ENCODE measurements at regions not wholly inside any gene's neighbourhood (a gene's known extent, or its start where the extent isn't known, plus 50 kb on each side); places are given as distances from the start of the nearest gene placed in this dataset.
"Not testable (repeated sequence)": the region's sequence is repeated elsewhere in the genome, so short reads cannot be mapped to it uniquely, and the experiment has no call there.

DNA sequence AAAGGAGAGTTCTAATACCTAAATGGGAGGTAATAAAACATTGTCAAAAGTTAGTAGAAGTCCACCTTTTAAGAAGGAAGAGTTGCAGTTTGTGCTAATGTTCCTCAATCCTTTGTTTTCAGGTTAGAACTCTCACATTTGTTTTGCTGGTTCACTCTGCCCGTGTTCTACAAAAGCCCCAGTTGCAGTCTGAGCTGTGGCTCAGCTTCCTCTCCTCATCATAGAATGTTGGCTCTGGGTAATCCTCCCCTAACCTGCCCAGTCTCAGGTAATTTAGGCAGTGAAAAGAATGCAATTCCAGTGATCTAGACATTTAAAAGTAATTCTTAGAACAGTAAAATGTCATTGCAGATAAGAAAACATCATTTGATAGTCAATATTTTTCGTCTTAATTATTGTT, 1410.4 kb upstream of the ZEB2 start:
- no peak for FAIRE-seq

- no peak for FAIRE-seq
These were observed 1407.4 kb upstream of the ZEB2 start for GRCh38 chr2:145927131-145927950.

DNA sequence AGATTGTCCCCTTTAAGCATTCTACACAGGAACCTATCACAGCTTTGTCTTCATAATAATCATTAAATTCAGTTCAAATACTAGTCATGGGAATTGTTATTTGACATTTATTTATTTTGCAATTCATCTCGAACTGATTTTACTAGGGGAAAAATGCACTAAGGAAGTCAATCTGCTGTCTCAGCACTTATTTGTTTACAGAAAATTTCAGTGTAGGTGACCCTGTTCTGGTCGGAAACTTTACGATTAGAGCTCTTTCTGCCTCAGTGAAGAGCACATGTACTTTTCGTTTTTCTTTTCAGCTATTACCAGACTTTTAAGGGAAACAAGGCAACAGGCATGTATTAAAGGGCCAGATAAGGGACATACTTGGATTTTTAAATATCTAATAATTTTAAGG, 1405.7 kb upstream of the ZEB2 start:
- no peak for FAIRE-seq

DNA sequence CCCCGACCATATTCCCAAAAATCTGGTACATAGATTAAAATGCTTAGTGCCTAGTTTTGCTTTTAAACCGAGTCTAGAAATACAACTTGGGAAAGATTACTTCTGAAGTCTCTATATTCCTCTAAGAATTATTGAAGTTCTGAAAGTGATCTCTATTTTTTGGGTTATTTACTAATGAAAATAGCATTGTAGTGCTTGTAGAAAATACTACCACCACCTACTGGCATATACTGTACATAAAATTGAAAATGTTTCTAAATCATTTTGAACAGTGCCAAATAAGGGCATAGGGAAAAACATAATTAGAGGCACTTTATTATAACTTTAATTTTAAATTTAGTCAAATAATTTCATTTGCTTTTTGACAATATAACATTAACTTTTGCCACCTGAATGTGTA, 1399.6 kb upstream of the ZEB2 start:
- FAIRE-seq: no peak

DNA sequence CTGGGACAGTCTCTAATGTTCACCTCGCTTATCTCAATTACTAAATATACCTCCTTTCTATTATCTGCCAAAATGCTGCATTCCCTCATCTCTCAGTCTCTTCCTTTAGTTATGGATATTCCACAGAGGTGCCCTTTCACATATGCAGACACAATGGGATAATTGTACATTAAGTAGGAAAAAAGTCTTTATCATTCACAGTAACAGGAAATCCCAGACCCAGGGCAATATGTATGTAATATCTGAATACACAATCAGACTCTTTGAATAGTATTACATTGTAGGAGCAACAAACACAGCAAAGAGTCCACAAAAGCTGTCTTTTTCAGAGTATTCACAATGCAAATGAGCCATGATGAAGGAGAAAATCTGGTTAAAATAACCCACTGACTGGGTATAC, 1399.0 kb upstream of the ZEB2 start:
- no peak for FAIRE-seq

GRCh38 chr2:145916799-145917198, 1396.9 kb upstream of the ZEB2 start:
- no peak for FAIRE-seq

DNA sequence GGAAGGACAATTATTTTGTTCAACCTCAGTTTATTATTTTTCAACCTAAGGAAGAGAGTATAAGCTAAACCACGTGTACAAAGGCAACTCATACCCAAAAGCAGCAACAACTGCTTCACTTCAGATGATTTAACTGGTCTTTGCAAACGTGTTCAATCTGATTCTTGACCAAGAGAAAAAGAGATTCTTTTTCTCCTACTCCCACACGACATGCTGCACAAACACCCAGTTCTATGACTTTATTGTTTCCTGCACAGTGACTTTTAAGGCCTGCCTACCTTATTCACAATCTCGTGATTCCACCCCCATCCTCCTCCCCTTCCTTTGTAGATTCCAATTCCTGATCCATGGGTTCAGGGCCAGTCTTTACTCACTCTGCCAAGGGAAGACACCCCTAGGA, 1394.8 kb upstream of the ZEB2 start:
- no peak for FAIRE-seq

- no peak for FAIRE-seq
These were observed 1390.5 kb upstream of the ZEB2 start for GRCh38 chr2:145910416-145910815.

- FAIRE-seq: no peak
These were observed 1389.8 kb upstream of the ZEB2 start for GRCh38 chr2:145909766-145910165.

GRCh38 chr2:145909175-145909755, 1389.3 kb upstream of the ZEB2 start:
- no peak for FAIRE-seq

- no peak for FAIRE-seq
These were observed 1386.4 kb upstream of the ZEB2 start for GRCh38 chr2:145906354-145906753.

GRCh38 chr2:145905371-145905770, 1385.5 kb upstream of the ZEB2 start:
- FAIRE-seq: no peak

DNA sequence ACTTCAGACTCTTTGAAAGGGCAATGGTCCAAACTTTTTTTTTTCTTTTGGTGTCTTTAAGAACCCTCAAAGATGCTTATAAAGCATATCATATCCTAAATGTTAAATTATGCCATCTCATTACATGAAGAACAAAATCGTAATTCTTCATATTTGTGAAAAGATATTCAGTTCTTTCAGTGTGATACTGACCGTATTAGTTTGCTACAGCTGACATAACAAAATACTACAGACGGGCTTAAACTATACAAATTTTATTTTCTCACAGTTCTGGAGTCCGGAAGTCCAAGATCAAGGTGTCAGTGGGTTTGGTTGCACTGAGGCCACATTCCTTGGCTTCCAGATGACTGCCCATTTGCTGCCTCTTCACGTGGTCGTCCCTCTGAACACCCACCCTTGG, 1377.2 kb upstream of the ZEB2 start:
- no peak for FAIRE-seq

DNA sequence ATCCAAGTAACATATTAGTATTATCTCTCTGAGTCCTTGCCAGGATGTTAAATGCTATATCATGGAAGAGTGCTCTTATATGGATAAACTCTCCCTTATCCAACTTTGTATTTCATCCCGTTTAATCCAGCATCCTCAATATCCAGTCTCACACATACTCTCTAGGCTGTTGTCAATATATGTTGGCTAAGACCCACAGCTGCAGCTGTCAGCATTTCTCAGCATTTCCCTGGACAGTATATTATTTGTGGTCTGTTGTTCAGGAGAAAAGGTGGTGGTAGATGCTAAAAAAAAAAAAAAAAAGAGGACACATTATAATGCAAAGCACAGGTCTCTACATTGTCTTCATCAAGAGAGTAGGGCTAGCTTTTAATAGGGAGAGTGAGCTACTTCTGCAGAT, 1368.0 kb upstream of the ZEB2 start:
- no peak for FAIRE-seq

- FAIRE-seq: not testable (repeated sequence)
These were observed 1361.1 kb upstream of the ZEB2 start for GRCh38 chr2:145880997-145881396.

GRCh38 chr2:145875016-145875415, 1355.1 kb upstream of the ZEB2 start:
- FAIRE-seq: no peak

DNA sequence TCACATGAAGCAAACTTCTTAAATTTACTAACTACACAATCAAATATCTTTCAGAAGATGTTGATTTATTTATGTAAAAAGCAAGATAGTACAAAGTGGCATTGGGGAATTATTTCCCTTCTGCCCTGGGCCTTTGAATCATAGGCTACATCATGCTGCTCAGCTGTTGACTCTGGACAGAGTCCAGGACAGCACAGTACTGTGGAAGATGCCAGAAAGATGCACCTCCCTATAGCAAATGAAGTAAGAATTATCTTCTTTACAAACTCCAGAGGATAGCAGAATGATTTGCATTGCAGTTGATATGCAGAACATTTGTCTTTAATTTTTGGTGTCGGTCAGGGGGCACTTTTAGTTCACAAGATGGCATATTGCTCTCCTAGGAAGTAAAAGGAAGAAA, 1354.5 kb upstream of the ZEB2 start:
- FAIRE-seq: no peak

DNA sequence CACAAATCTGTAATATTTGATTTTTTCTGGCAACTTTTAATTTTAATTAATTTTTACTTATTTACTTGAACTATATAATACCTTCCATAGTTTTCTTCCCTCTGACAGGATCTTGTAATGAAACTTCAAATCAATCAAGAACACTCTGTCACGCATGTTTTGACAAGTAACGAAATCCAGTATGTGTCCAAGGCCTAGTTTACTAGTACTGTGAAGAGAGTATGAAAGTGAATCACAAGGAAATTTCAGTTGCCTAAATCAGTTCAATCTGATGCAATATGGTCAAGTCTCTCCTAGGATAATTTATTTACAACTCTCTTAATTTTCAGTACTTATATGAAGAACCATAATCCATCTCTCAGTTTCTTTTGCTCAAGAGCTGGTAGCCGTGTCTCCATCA, 1344.6 kb upstream of the ZEB2 start:
- no peak for FAIRE-seq

DNA sequence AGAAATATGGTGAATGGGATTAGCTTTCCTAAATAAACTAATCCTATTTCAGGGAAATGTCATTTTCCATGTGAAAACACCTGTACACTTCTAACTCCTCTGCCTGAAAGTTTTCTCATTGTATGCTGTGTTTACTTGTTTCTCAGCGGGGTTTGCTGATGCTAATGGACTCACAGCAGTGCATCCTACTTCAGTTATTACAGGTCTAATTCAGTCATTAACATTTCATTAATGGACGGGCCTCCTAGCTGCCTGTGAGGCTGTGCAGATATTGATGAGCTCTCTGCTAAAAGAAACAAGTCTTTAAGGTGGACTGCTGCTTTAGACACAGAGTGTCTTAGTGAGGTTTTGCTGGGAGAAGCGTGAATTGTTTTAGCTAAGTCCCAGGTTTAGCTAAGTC, 1342.0 kb upstream of the ZEB2 start:
- FAIRE-seq: no peak

GRCh38 chr2:145860083-145860482, 1340.2 kb upstream of the ZEB2 start:
- no peak for FAIRE-seq

- FAIRE-seq: no peak
These were observed 1335.2 kb upstream of the ZEB2 start for GRCh38 chr2:145855142-145855541.

GRCh38 chr2:145854039-145854755, 1334.3 kb upstream of the ZEB2 start:
- FAIRE-seq: no peak

DNA sequence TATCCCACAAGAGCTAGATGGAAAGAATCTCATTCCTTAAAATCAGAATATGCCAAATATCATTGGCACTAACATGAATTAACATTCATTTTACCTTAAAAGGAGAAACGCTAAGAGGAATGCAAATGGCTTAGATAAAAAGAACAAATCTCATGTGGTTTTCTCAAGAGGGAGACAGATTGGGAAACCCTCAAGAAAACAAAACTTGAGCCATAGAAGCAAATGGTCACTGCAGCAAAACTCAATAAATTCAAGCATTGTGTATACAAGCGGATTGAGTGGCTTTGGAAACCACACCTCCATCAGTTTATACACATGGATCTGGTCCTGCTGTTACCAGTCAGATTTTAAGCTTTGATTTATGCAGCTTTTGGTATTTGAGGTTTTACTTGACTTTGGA, 1331.8 kb upstream of the ZEB2 start:
- no peak for FAIRE-seq

DNA sequence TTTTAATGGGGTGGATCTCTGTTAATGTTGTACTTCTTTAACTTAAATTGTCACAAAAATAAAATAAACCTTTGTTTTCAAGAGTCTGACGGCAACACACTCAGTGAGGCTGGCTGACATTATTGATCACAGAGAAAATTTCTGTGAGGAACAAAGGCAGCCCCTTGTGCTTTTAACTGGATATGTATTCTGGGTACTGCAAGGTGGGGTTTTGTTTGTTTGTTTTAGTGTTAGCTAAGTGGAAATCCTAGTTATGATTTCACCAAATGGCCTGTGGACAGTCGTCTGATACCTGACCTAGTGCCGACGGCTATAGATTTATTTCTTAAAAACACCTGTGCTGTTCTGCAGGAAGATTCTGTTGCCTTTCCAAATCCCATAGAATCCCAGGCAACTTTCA, 1329.5 kb upstream of the ZEB2 start:
- no peak for FAIRE-seq

Measured in G401.6 (cell line).